ENCODE measurements at regions not wholly inside any gene's neighbourhood (a gene's known extent, or its start where the extent isn't known, plus 50 kb on each side); places are given as distances from the start of the nearest gene placed in this dataset.

- Mint-ChIP-seq H3K27me3 (ENCODE audit: low read depth) (no peaks in the 10 kb centered on the region), H3K4me3 (no peak overlapping the region), H3K9me3 (no peaks in the 10 kb centered on the region), H3K36me3 (no peaks in the 10 kb centered on the region), H3K4me1 (no peaks in the 10 kb centered on the region), H3K27ac (no peak overlapping the region)
- DNase-seq (ENCODE audit: low spot score), result no peak
- CTCF ChIA-PET, result no interaction called here
- ATAC-seq, result no peak
- TF ChIP-seq GABPB1 (CRISPR knock-in tag; IDR thresholded peaks at IDR 0.05) (no peak), ZNF425 (CRISPR knock-in tag; conservative IDR thresholded peaks at IDR 0.05) (no peak), IRF2 (CRISPR knock-in tag; IDR thresholded peaks at IDR 0.05; ENCODE audit: borderline replicate concordance, low read depth) (no peak), HMGA2 (CRISPR knock-in tag; IDR thresholded peaks at IDR 0.05) (no peak), ZNF423 (CRISPR knock-in tag; IDR thresholded peaks at IDR 0.05) (no peak), TP53 (CRISPR knock-in tag; IDR thresholded peaks at IDR 0.05) (no peak), CREB1 (CRISPR knock-in tag; IDR thresholded peaks at IDR 0.05) (no peak), SP1 (CRISPR knock-in tag; conservative IDR thresholded peaks at IDR 0.05) (no peak), USF1 (CRISPR knock-in tag; IDR thresholded peaks at IDR 0.05) (no peak), NFE2L1 (CRISPR knock-in tag; IDR thresholded peaks at IDR 0.05) (no peak), ATF2 (CRISPR knock-in tag; IDR thresholded peaks at IDR 0.05; ENCODE audit: borderline replicate concordance, low read depth) (no peak), NFYB (CRISPR knock-in tag; conservative IDR thresholded peaks at IDR 0.05; ENCODE audit: low read depth) (no peak), ZNF121 (CRISPR knock-in tag; IDR thresholded peaks at IDR 0.05) (no peak), RELA (CRISPR knock-in tag; IDR thresholded peaks at IDR 0.05; ENCODE audit: borderline replicate concordance) (no peak), CTCF (IDR thresholded peaks at IDR 0.05) (no peak), AFF4 (CRISPR knock-in tag; IDR thresholded peaks at IDR 0.05; ENCODE audit: borderline replicate concordance) (no peak), FOXP1 (CRISPR knock-in tag; IDR thresholded peaks at IDR 0.05; ENCODE audit: borderline replicate concordance) (no peak)
- TF ChIP-seq, protein P1, sequence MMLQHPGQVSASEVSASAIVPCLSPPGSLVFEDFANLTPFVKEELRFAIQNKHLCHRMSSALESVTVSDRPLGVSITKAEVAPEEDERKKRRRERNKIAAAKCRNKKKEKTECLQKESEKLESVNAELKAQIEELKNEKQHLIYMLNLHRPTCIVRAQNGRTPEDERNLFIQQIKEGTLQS (CRISPR knock-in tag; conservative IDR thresholded peaks at IDR 0.05), result no peak
- TF ChIP-seq, protein P2, sequence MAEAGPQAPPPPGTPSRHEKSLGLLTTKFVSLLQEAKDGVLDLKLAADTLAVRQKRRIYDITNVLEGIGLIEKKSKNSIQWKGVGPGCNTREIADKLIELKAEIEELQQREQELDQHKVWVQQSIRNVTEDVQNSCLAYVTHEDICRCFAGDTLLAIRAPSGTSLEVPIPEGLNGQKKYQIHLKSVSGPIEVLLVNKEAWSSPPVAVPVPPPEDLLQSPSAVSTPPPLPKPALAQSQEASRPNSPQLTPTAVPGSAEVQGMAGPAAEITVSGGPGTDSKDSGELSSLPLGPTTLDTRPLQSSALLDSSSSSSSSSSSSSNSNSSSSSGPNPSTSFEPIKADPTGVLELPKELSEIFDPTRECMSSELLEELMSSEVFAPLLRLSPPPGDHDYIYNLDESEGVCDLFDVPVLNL (CRISPR knock-in tag; IDR thresholded peaks at IDR 0.05; ENCODE audit: borderline replicate concordance, low read depth), result no peak
- POLR2A ChIA-PET, result no interaction called here
These were observed 139.4 kb upstream of the TSC22D2 start for GRCh38 chr3:150268426-150269391.
